Left ventricle myocardium inferior (tissue), 1 donor: ENCODE measurements at regions not wholly inside any gene's neighbourhood (a gene's known extent, or its start where the extent isn't known, plus 50 kb on each side); places are given as distances from the start of the nearest gene placed in this dataset.

Experiments used
- DNase-seq: peaks from one replicate; pipeline ENCODE4 v3.0.0-alpha.2; 2020
- H3K27ac ChIP-seq: fragments of 200-600 bp; replicated peaks from 2 replicates; pipeline ENCODE4 v1.8.0; 2021
- H3K27me3 ChIP-seq: fragments of 200-600 bp; 2 replicates; pipeline ENCODE4 v1.8.0; 2021; ENCODE audit warnings: low read depth
- H3K36me3 ChIP-seq: fragments of 200-600 bp; 2 replicates; pipeline ENCODE4 v1.8.0; 2021
- H3K4me1 ChIP-seq: fragments of 200-600 bp; 2 replicates; pipeline ENCODE4 v1.8.0; 2021
- H3K4me3 ChIP-seq: fragments of 200-600 bp; 2 replicates; pipeline ENCODE4 v1.8.0; 2021; ENCODE audit warnings: mild to moderate bottlenecking, moderate library complexity
- H3K9me3 ChIP-seq: fragments of 200-600 bp; replicated peaks from 2 replicates; pipeline ENCODE4 v1.8.0; 2021
- intact Hi-C: fragments of 100-400 bp; cut with micrococcal nuclease; formaldehyde crosslinking; loops from one replicate; pipeline ENCODE4 v1.11.0; 2022
- TF ChIP-seq, protein P1 (sequence below): fragments of 200-600 bp; IDR thresholded peaks from 2 replicates; pipeline ENCODE4 v1.8.0; 2021; ENCODE audit warnings: antibody characterized with exemption, mild to moderate bottlenecking, borderline replicate concordance
- donor health status: DM: no; HTN: yes; CAD: no; lungs with severe emphysema.

DNA sequence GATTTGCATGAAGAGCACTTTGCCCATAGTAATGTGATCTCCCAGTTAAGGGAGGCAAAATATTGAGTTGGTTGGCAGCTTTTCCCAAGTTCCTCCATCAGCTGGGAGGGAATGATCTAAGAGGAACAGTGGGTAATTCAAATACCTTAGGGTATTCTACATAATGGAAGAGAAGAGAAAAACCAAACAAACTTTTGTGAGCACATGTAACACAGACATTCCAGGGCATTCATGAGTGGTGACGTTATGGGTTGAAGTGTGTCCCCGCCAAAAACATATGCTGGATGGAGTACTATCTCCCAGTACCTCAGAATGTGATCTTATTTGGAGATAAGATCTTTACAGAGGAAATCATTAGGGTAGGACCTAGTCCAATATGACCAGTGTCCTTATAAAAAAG lies 220.1 kb downstream of the FOXO1 start:
- Histone ChIP-seq H3K9me3 (peaks cover 15% of the 10 kb centered on the region), H3K4me1 (peaks cover 47% of the 10 kb centered on the region), H3K36me3 (no peaks in the 10 kb centered on the region), H3K27me3 (no peaks in the 10 kb centered on the region), H3K27ac (no peak overlapping the region), H3K4me3 (no peak overlapping the region)
- TF ChIP-seq, protein P1, sequence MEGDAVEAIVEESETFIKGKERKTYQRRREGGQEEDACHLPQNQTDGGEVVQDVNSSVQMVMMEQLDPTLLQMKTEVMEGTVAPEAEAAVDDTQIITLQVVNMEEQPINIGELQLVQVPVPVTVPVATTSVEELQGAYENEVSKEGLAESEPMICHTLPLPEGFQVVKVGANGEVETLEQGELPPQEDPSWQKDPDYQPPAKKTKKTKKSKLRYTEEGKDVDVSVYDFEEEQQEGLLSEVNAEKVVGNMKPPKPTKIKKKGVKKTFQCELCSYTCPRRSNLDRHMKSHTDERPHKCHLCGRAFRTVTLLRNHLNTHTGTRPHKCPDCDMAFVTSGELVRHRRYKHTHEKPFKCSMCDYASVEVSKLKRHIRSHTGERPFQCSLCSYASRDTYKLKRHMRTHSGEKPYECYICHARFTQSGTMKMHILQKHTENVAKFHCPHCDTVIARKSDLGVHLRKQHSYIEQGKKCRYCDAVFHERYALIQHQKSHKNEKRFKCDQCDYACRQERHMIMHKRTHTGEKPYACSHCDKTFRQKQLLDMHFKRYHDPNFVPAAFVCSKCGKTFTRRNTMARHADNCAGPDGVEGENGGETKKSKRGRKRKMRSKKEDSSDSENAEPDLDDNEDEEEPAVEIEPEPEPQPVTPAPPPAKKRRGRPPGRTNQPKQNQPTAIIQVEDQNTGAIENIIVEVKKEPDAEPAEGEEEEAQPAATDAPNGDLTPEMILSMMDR: no peak
- intact Hi-C loops: no loop called here
- DNase-seq: no peak

DNA sequence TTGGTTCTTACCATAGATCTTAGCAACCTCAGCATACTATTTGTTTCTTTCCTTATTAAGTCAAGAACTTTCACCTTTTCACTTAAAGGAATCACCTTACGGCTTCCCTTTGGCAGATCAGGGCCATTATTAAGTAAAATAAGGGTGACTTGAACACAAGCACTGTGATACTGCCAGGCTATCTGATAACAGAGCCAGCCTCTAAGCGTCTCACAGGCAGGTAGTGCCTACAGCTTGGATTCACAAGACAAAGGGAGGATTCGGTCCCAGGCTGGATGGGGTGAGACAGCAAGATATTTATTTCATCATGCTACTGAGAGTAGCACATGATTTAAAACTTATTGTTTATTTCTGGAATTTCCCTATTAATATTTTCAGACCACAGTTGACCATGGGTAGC lies 218.6 kb downstream of the FOXO1 start:
- peaks cover 15% of the 10 kb centered on the region for H3K9me3 ChIP-seq
- H3K36me3 ChIP-seq: no peaks in the 10 kb centered on the region
- no peaks in the 10 kb centered on the region for H3K27me3 ChIP-seq
- H3K4me1 ChIP-seq: peaks cover 38% of the 10 kb centered on the region
- DNase-seq: no peak
- H3K4me3 ChIP-seq: no peak overlapping the region
- intact Hi-C loops: no loop called here
- H3K27ac ChIP-seq: no peak overlapping the region
- TF ChIP-seq, protein P1: no peak

DNA sequence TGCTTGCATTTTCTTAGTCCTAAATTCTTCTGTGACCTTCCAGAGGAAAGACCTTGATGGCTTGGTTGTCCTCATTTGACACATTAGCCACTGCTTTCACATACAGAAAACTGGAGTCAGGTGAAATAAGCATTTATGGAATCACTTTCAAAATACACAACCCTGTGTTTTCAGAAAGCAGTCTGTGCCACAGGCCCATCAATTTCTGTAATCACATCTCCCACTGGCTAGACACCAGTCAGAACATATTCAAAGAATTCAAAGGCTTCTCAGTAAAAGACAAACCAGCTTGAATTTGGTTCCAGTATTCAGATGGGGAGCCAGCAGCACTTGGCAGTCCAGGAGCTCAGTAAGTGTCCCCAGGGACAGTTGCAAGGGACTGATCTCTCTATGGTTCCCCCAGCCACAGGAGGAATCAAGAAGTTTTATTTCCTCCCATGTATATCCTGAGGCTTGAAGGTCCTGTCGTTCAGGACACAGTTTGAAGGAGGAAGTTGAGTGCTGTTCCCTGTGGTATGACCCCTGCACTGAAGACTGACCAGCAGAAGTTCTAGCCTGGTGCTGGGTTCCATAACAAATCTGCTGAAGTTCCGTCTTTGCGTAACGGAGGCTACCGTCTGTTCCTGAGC lies 214.3 kb downstream of the FOXO1 start:
- peaks cover 6% of the 10 kb centered on the region for H3K4me1 ChIP-seq
- intact Hi-C loops: no loop called here
- DNase-seq: no peak
- TF ChIP-seq, protein P1: no peak
- H3K4me3 ChIP-seq: no peak overlapping the region
- peaks cover 15% of the 10 kb centered on the region for H3K9me3 ChIP-seq
- H3K27ac ChIP-seq: no peak overlapping the region
- H3K36me3 ChIP-seq: no peaks in the 10 kb centered on the region
- H3K27me3 ChIP-seq: no peaks in the 10 kb centered on the region

DNA sequence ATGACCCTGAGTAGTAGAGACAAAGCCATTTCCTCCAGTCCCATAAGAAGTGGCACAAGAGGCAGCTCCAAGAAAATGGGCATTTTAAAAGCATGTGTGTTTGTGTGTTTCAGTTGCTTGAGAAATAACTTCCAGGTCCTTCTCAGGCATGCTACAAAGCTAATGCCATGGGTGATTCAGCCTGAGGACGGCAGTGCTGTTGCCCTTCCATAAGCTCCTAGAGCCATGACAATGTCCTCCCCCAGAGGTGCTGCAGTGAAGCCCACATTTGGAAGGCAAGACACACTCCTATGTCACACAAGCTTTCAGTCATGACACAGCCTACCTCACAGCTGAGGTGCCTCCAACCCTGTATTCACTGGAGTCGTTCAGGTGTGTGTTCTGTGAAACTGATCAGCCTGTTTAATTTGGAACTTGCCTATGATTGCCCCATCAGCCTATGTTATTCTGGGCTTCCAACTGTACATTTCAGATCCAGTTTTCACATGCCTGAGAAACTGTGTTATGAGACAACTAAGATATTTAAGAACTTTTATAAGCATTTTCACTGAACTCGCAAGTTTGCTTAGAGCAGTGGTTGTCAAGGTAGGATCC lies 213.6 kb downstream of the FOXO1 start:
- Histone ChIP-seq H3K27me3 (no peaks in the 10 kb centered on the region), H3K9me3 (peaks cover 12% of the 10 kb centered on the region), H3K27ac (no peak overlapping the region), H3K4me3 (no peak overlapping the region), H3K4me1 (peaks cover 6% of the 10 kb centered on the region), H3K36me3 (no peaks in the 10 kb centered on the region)
- intact Hi-C loops: no loop called here
- TF ChIP-seq, protein P1: no peak
- DNase-seq: no peak

DNA sequence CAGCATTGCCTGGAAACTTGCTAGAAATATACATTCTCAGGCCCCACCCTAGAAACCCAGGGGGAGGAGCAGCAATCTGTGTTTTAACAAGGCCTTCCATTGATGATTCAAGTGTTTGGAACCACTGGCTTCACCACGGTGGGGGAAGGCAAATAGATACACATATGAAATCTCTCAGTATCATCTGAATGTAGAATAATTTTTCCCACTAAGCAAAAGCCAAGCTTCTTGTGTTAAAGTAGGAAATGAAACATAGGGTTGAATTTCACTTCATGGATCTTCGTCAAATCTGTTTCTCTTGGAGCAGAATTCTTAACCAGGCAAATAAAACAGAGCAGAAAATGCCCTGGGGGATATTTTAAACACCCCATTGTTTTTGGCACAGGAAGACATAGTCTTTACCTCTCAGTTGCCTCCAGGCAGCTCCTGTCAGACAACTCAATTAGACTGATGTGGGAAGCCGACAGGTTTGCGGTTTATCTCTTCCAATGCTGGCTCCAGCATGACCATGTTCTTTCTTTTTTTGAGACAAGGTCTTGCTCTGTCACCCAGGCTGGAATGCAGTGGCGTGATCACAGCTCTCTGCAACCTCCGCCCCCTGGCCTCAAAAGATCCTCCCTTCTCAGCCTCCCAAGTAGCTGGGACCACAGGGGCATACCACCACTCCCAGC lies 213.0 kb downstream of the FOXO1 start:
- H3K27ac ChIP-seq: no peak overlapping the region
- intact Hi-C loops: no loop called here
- TF ChIP-seq, protein P1: no peak

More for the DNA sequence above, 213.0 kb downstream of the FOXO1 start:
- no peak overlapping the region for H3K4me3 ChIP-seq
- H3K9me3 ChIP-seq: peaks cover 12% of the 10 kb centered on the region
- H3K4me1 ChIP-seq: peaks cover 6% of the 10 kb centered on the region
- no peaks in the 10 kb centered on the region for H3K27me3 ChIP-seq
- H3K36me3 ChIP-seq: no peaks in the 10 kb centered on the region
- no peak for DNase-seq
